HG02798 (cell line): ENCODE measurements at regions not wholly inside any gene's neighbourhood (a gene's known extent, or its start where the extent isn't known, plus 50 kb on each side); places are given as distances from the start of the nearest gene placed in this dataset.

Experiments used
- ATAC-seq: cut with Tn5 transposase; IDR thresholded peaks from one replicate; pipeline ENCODE4 v1.9.1; 2021; ENCODE audit warnings: mild to moderate bottlenecking; ENCODE audit not compliant: unreplicated experiment, poor library complexity

- no peak for ATAC-seq
Observed at GRCh38 chr6:102458990-102459389, 1065.5 kb downstream of the GRIK2 start.

GRCh38 chr6:102438171-102438570, 1044.7 kb downstream of the GRIK2 start:
- ATAC-seq, result no peak

DNA sequence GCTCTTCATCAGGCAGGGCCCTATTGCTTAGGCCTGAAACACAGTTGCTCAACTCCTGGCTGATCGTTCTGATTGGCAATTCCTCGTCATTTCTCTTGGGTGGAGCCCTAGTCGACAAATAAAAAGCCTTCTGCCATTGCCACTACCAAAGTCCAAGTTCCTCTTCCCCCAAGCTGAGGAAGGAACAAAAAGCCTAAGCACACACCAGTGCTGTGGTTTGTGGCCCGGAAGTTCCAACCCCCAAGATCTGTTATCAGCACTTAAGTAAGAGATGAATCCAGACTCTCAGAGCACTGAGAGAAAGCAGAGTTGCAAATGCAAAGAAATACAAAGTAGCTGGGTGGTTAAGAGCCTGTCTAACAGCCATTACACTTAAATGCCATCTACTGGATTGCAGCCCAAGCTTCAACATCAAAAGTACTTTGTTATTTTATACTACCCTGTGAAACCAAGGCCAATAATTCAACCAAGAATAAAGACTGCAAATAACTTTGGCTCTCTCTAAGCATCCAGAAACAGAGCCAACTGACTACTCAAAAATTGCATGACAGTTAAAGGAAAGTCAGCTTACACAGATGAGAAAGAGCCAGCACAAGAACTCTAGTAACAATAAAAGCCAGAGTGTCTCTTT, 1024.0 kb downstream of the GRIK2 start:
- ATAC-seq, result no peak

- ATAC-seq, result no peak
Observed at GRCh38 chr6:102415891-102416290, 1022.4 kb downstream of the GRIK2 start.

DNA sequence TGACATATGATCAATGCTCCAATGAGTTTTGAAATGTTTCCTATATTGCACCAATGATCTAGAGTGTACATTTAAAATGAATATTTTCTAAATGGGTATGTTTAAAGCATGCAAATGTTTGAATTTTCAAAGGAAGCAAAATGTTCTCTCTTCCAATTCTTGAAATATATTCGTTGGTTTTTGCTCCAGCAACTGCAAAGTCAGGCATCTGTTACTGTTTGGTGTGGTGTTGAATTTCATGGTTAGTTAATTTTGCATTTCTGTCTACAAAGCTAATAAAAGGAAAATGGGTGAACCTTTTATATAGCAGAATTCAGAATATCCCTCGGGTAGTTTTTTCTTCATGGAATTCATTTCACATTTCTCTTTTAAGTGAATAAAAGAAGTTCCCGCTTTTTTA, 1018.3 kb downstream of the GRIK2 start:
- no peak for ATAC-seq

DNA sequence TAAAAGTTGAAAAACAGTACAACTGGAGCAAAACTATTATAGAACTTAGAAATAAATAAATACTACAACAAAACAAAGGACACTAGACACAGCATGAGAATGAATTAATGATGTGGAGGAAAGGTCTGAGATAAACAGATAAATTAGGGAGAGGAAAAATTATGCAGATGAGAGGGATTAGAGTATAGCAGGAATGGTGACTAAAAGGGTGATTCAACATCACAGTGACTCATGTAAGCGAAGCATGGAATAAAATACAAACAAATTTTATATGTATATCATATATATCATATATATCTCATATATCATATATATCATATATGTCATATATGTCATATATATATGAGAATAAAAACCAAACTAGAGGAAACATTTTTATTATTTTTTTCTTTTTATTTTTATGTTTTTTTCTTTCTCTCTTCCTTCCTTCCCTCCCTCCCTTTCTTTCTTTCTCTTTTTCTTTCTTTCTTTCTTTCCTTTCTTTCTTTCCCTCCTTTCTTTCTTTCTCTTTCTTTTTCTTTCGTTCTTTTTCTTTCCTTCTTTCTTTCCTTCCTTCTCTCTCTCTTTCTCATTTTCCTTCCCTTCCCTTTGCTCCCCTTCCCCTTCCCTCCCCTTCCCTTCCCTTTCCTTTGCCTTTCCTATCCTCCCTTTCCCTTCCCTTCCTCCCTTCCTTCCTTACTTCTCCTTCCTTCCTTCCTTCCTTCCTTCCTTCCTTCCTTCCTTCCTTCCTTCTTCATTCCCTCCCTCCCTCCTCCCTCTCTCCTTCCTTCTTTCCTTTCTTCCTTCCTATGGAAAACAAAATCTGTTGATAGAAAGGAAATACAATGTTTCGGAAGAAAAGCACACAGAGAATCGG, 1014.6 kb downstream of the GRIK2 start:
- ATAC-seq, result no peak

- no peak for ATAC-seq
Observed at GRCh38 chr6:102405860-102406259, 1012.4 kb downstream of the GRIK2 start.

GRCh38 chr6:102402635-102403329, 1009.3 kb downstream of the GRIK2 start:
- ATAC-seq, result no peak

GRCh38 chr6:102398788-102399390, 1005.4 kb downstream of the GRIK2 start:
- ATAC-seq, result no peak

DNA sequence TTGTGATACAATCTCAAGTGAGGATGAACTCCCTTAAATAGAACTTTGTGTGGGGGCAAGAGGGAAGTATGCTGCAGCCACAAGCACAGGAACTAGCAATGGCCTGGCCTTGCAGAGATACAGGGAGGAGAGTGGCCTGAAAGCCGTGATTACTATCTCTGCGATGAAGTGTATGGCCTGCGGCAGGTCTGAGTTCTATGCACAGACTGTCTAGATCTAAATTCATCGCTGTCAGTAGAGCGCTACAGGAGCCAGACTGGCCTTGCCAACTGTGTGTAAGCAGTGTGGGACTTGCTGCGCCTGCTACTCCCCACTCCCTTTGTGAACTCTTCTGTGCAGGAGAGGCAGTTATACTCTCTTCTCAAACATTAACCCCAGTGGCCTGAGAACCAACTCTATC, 997.0 kb downstream of the GRIK2 start:
- no peak for ATAC-seq

DNA sequence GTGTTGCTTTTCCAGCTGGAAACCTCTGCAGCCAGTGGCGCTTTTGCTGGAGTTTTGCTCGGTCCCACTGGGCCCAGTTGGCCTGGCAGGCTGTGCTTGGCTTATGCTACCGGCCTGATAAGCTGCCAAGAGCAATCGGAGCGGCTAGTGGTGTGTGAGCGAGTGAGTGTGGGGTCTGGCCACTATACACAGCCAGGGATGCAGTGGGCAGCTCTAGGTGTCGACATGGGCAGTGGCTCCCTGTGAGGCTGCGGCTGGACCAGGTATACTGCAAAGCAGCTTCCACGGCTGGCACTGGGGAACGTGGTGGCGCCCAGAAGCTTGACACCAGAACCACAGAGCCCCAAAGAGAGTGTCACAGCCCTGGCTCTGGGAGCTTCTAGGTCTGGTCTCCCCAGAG, 996.5 kb downstream of the GRIK2 start:
- ATAC-seq, result no peak

GRCh38 chr6:102387326-102388033, 994.0 kb downstream of the GRIK2 start:
- ATAC-seq, result no peak

DNA sequence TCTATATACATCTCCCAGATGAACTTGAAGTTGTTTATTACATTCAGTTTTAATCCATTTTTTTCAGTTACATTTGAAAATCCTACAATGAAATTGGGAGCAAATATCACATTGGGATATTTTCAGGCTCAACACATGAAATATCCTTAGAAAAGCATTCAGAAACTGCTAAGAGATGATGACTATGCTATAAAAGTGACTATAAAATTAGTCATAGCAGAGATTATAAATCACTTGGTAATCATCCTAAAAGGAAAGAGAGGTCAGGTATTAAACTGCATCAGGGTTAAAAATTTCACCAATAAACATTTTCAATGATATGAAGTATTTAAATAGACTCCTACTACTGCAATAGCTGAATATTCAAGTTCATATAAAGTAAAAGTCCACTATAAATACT, 987.7 kb downstream of the GRIK2 start:
- no peak for ATAC-seq

DNA sequence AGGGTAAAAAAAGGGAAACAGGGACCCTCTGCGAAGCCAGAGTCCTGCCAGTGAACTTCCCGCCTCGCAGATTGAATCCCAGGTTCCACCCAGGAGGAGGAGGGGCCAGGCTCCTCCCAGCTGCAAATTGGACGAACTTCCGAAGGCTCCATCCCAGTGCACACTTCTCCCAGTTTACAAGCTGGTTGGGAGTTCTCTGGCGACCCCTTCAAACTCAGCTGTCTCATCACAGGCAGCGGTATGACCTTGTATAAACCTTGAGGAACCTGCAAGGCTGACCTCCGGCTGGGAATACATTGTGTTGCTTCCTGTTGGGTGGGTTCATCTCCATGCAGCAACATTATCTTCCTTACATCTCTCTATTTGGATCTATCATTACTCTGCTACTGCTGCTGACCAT, 962.7 kb downstream of the GRIK2 start:
- ATAC-seq, result no peak

- no peak for ATAC-seq
Observed at GRCh38 chr6:102355578-102355977, 962.1 kb downstream of the GRIK2 start.

DNA sequence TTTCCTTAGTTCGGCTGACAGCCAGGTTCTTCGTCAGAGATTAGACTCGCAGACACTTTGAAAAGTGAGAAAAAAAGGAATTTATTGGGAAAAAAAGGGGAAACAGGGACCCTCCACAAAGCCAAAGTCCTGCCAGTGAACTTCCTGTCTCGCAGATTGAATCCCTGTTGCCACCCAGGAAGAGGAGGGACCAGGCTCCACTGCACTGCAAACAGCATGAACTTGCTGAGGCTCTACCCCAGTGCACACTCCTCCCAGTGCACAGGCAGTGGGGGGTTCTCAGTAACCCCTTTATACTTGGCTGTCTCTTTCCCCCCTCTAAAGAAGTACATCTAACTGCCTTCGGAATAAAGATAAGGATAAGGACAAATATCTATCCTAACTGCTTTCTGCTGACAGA, 959.0 kb downstream of the GRIK2 start:
- ATAC-seq, result no peak

DNA sequence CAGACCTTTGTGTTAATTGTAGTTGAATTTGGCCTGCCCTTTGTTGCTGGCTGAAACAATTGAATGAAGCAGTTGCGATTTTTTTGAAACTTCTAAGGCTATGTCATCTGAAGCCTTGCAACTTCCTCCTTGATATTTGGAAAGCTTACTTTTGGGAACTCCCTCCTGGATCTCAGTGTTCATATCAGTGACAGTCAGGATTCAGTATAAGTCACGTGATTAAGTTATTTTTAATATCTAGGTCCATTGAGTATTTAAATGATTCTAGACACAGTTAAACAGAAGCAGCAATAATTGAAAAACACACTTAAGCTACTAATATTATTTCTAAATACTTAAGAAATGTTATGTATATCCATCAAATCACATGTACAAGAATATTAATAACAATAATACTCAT, 951.3 kb downstream of the GRIK2 start:
- no peak for ATAC-seq

DNA sequence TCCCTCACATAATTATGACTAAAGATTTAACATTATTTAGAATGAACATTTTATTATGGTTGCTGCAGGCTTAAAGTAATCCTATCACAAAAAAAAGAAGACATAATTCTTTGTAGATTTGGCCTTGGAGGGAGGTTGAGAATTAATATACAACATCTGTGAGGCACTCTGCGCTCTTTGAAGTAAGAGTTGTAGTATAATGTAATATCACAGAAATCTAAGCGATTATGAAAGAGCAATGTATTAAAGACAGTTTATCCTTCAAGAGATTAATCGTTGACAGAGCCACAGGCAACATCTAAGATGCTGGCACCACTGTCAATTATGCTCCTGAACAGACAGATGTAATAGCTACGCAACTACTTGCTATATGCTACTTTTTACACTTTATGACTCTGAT, 946.8 kb downstream of the GRIK2 start:
- ATAC-seq, result no peak

- no peak for ATAC-seq
Observed at GRCh38 chr6:102333736-102334135, 940.2 kb downstream of the GRIK2 start.

- no peak for ATAC-seq
Observed at GRCh38 chr6:102327697-102328225, 934.3 kb downstream of the GRIK2 start.
